ENCODE measurements at regions not wholly inside any gene's neighbourhood (a gene's known extent, or its start where the extent isn't known, plus 50 kb on each side); places are given as distances from the start of the nearest gene placed in this dataset.

DNA sequence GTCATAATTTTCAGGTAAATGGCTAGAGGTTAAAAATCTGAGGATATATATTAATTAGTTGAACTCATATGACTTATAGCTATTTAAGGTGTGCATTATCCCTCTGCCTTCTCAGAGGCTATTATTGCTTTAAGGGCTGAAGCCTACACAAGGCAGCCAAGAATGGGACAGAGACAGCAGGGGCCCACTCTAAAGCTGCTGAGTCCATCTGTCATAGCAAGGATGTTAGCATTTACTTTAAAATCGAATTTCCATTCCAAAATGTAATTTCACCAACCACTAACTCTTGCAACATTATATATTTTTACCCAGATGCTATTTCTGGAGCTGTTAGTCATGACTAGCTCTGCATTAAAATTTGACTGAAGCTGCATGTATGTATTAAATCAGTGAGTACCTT lies 236.3 kb upstream of the FSIP2 start:
- TF ChIP-seq, protein P1, sequence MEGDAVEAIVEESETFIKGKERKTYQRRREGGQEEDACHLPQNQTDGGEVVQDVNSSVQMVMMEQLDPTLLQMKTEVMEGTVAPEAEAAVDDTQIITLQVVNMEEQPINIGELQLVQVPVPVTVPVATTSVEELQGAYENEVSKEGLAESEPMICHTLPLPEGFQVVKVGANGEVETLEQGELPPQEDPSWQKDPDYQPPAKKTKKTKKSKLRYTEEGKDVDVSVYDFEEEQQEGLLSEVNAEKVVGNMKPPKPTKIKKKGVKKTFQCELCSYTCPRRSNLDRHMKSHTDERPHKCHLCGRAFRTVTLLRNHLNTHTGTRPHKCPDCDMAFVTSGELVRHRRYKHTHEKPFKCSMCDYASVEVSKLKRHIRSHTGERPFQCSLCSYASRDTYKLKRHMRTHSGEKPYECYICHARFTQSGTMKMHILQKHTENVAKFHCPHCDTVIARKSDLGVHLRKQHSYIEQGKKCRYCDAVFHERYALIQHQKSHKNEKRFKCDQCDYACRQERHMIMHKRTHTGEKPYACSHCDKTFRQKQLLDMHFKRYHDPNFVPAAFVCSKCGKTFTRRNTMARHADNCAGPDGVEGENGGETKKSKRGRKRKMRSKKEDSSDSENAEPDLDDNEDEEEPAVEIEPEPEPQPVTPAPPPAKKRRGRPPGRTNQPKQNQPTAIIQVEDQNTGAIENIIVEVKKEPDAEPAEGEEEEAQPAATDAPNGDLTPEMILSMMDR (IDR thresholded peaks at IDR 0.05; ENCODE audit: control extremely low read depth in 1 of 3, insufficient read depth in 1 of 3, low read depth in 1 of 3, low read length in 3 of 3) = no peak
- TF ChIP-seq CEBPB (IDR thresholded peaks at IDR 0.05; ENCODE audit: low read depth, low read length) = no peak
- no peak for TF ChIP-seq RAD21 (IDR thresholded peaks at IDR 0.05 in 1 of 2, conservative IDR thresholded peaks at IDR 0.05 in 1 of 2; ENCODE audit: low read depth in 2 of 2, low read length in 2 of 2)
- TF ChIP-seq EP300 (IDR thresholded peaks at IDR 0.05; ENCODE audit: borderline replicate concordance in 1 of 2, low read depth in 2 of 2, low read length in 2 of 2) = no peak
- TF ChIP-seq GABPA (IDR thresholded peaks at IDR 0.05; ENCODE audit: borderline replicate concordance, insufficient read depth, low read length) = no peak
- TF ChIP-seq EZH2 (IDR thresholded peaks at IDR 0.05; ENCODE audit: low read depth, low read length, severe bottlenecking) = no peak
- TF ChIP-seq CHD1 (IDR thresholded peaks at IDR 0.05; ENCODE audit: low read depth, low read length) = no peak
- TF ChIP-seq POLR2A (IDR thresholded peaks at IDR 0.05; ENCODE audit: control extremely low read depth in 1 of 2, low read depth in 2 of 2, low read length in 2 of 2) = no peak

All from H1 (cell line).